ENCODE measurements at regions not wholly inside any gene's neighbourhood (a gene's known extent, or its start where the extent isn't known, plus 50 kb on each side); places are given as distances from the start of the nearest gene placed in this dataset.

GRCh38 chr2:217517402-217517801 is 485.4 kb downstream of the TNS1 start:
- no peak overlapping the region for H3K4me3 Mint-ChIP-seq
- no peak overlapping the region for H3K27ac Mint-ChIP-seq
- ChIA-PET POLR2A (no interaction called here), CTCF (no interaction called here)
- H3K36me3 Mint-ChIP-seq = no peaks in the 10 kb centered on the region
- H3K4me1 Mint-ChIP-seq (ENCODE audit: low read depth) = peaks cover 5% of the 10 kb centered on the region
- H3K9me3 Mint-ChIP-seq = no peaks in the 10 kb centered on the region
- DNase-seq = no peak
- intact Hi-C loops (cut with micrococcal nuclease) = no loop called here
- no peaks in the 10 kb centered on the region for H3K27me3 Mint-ChIP-seq

DNA sequence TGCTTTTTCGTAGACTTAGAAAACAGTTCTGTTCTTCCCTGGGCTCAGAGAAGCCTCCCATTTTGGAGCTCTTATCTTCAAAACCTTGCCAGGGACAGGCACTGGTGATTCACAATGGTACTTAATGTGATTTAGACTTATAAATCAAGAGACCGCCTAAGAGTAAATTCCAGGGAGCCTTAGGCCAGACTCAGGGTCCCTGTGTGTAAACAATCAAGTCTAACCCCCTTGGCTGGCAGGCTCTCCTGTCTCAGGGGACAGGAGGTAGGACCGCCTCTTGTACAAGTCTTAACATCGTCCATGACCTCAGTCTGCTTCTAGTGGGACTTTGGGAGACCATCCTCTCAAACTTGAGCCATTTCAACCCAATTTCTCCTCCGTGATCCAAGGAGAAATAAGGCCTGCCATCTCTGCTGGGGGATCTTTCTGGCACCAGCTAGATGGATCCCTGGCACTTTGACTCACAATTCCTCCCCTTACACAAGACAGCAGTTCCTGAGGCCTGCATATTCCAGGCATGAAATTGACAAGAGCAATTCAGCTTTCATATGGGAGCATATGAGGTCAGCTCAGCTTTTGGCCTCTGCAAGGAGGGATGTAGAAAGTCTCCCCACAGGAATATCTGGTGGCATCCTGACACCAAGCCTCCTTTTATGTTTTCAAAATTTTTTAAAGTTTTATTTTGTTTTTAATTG is 487.0 kb downstream of the TNS1 start:
- CTCF ChIA-PET = no interaction called here
- no peaks in the 10 kb centered on the region for H3K27me3 Mint-ChIP-seq
- intact Hi-C loops (cut with micrococcal nuclease) = no loop called here
- no peak for DNase-seq
- POLR2A ChIA-PET = no interaction called here
- no peaks in the 10 kb centered on the region for H3K36me3 Mint-ChIP-seq
- H3K9me3 Mint-ChIP-seq = no peaks in the 10 kb centered on the region
- no peak overlapping the region for H3K27ac Mint-ChIP-seq
- no peak overlapping the region for H3K4me3 Mint-ChIP-seq
- H3K4me1 Mint-ChIP-seq (ENCODE audit: low read depth) = peaks cover 5% of the 10 kb centered on the region

- POLR2A ChIA-PET = no interaction called here
- intact Hi-C loops (cut with micrococcal nuclease) = loop anchor here (5.0 kb wide), 1 partner anchor 199 kb away; no protein-coding TSS in a partner anchor
- H3K4me1 Mint-ChIP-seq (ENCODE audit: low read depth) = peaks cover 5% of the 10 kb centered on the region
- H3K27ac Mint-ChIP-seq = no peak overlapping the region
- no peaks in the 10 kb centered on the region for H3K27me3 Mint-ChIP-seq
- no peaks in the 10 kb centered on the region for H3K9me3 Mint-ChIP-seq
- no peak for DNase-seq
- H3K4me3 Mint-ChIP-seq = no peak overlapping the region
- no peaks in the 10 kb centered on the region for H3K36me3 Mint-ChIP-seq
- CTCF ChIA-PET = no interaction called here
Observed at GRCh38 chr2:217513258-217513657, 489.5 kb downstream of the TNS1 start.

DNA sequence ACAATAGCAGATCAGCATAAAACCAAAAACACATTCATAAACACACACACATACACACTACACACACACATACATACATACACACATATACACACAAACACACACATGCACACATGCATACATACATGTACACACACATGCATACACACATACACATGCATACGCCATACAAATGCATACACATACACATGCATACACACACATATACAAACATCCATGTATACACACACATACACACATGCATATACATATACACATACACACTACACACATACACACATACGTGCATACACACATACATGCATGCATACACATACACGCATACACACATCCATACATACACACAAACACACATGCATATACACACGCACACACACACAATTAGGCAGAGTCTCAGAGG is 490.1 kb downstream of the TNS1 start:
- intact Hi-C loops (cut with micrococcal nuclease) = loop anchor here (5.0 kb wide), 1 partner anchor 200 kb away; no protein-coding TSS in a partner anchor
- ChIA-PET POLR2A (no interaction called here), CTCF (no interaction called here)
- Mint-ChIP-seq H3K9me3 (no peaks in the 10 kb centered on the region), H3K27ac (no peak overlapping the region), H3K4me1 (ENCODE audit: low read depth) (peaks cover 5% of the 10 kb centered on the region), H3K27me3 (no peaks in the 10 kb centered on the region), H3K36me3 (no peaks in the 10 kb centered on the region), H3K4me3 (no peak overlapping the region)
- DNase-seq = no peak

GRCh38 chr2:217512259-217512658 is 490.5 kb downstream of the TNS1 start:
- Mint-ChIP-seq H3K27ac (no peak overlapping the region), H3K4me3 (no peak overlapping the region), H3K27me3 (no peaks in the 10 kb centered on the region), H3K4me1 (ENCODE audit: low read depth) (peaks cover 5% of the 10 kb centered on the region), H3K9me3 (no peaks in the 10 kb centered on the region), H3K36me3 (no peaks in the 10 kb centered on the region)
- ChIA-PET CTCF (interaction anchor here (1.0 to 2.0 kb wide), 2 partner anchors 813 to 993 kb away, joined by 4 to 7 read pairs; no protein-coding TSS in a partner anchor), POLR2A (no interaction called here)
- intact Hi-C loops (cut with micrococcal nuclease) = loop anchor here (5.0 kb wide), 1 partner anchor 200 kb away; no protein-coding TSS in a partner anchor
- no peak for DNase-seq

- POLR2A ChIA-PET = no interaction called here
- intact Hi-C loops (cut with micrococcal nuclease) = loop anchor here (2.0 to 5.0 kb wide), 2 partner anchors 200 to 813 kb away; no protein-coding TSS in a partner anchor
- CTCF ChIA-PET = interaction anchor here (0.9 to 2.0 kb wide), 3 partner anchors 813 to 992 kb away, joined by 3 to 7 read pairs (median 4); no protein-coding TSS in a partner anchor
- H3K27ac Mint-ChIP-seq = no peak overlapping the region
- H3K27me3 Mint-ChIP-seq = no peaks in the 10 kb centered on the region
- H3K4me3 Mint-ChIP-seq = no peak overlapping the region
- DNase-seq = no peak
- H3K36me3 Mint-ChIP-seq = no peaks in the 10 kb centered on the region
- peaks cover 5% of the 10 kb centered on the region for H3K4me1 Mint-ChIP-seq (ENCODE audit: low read depth)
- no peaks in the 10 kb centered on the region for H3K9me3 Mint-ChIP-seq
Observed at GRCh38 chr2:217511850-217512249, 490.9 kb downstream of the TNS1 start.

- Mint-ChIP-seq H3K4me3 (no peak overlapping the region), H3K4me1 (ENCODE audit: low read depth) (peaks cover 5% of the 10 kb centered on the region), H3K27ac (no peak overlapping the region), H3K36me3 (no peaks in the 10 kb centered on the region), H3K27me3 (no peaks in the 10 kb centered on the region), H3K9me3 (no peaks in the 10 kb centered on the region)
- intact Hi-C loops (cut with micrococcal nuclease) = loop anchor here (1.0 to 5.0 kb wide), 3 partner anchors 201 to 829 kb away; no protein-coding TSS in a partner anchor
- DNase-seq = peak; percentile 44
- CTCF ChIA-PET = interaction anchor here (0.6 to 2.0 kb wide), 13 partner anchors 14 to 844 kb away, joined by 3 to 10 read pairs (median 3); partner anchors contain the start of gene IGFBP5
- POLR2A ChIA-PET = no interaction called here
Observed at GRCh38 chr2:217510771-217511291, 492.0 kb downstream of the TNS1 start.

DNA sequence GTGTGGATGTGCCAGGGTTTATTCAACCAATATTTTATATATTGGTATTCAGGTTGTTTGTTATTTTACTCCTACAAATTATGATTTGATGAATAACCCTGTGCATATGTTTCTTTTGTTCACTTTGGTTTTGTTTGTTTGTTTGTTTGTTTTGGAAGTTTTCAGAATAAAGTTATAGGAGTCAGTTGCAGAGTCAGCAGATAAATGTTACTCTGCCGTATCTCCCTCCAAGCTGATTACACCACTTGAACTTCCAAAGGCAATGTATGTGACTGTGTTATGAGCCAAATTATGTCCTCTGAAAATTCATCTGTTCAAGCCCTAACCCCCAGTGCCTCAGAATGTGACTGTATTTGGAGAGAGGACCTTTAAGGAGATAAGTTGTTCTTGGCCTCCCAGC is 497.5 kb downstream of the TNS1 start:
- intact Hi-C loops (cut with micrococcal nuclease) = no loop called here
- ChIA-PET CTCF (no interaction called here), POLR2A (no interaction called here)
- H3K36me3 Mint-ChIP-seq = no peaks in the 10 kb centered on the region
- no peak overlapping the region for H3K4me3 Mint-ChIP-seq
- H3K27ac Mint-ChIP-seq = no peak overlapping the region
- no peak for DNase-seq
- H3K9me3 Mint-ChIP-seq = no peaks in the 10 kb centered on the region
- no peaks in the 10 kb centered on the region for H3K4me1 Mint-ChIP-seq (ENCODE audit: low read depth)
- H3K27me3 Mint-ChIP-seq = no peaks in the 10 kb centered on the region

DNA sequence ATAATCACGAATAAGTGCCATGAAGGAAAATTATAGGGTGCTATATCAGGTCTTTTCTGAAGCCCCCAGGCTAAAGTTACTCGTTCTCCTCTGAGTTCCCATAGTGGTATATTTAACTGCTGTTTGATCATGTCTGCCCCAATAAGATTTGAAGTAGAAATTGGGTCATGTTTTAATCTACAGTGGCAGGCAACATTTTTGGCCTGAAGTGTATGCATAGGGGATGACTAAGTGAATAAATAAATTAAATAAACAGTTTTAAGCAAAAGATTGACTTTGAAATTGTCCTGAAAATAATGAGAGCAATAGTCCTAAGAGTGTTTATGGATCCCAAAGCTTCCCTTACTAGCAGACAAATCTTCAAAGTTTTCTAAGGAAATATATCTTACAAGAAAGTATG is 500.9 kb downstream of the TNS1 start:
- no peaks in the 10 kb centered on the region for H3K27me3 Mint-ChIP-seq
- POLR2A ChIA-PET = no interaction called here
- H3K4me3 Mint-ChIP-seq = no peak overlapping the region
- no peaks in the 10 kb centered on the region for H3K9me3 Mint-ChIP-seq
- no peaks in the 10 kb centered on the region for H3K4me1 Mint-ChIP-seq (ENCODE audit: low read depth)
- no peak for DNase-seq
- no peak overlapping the region for H3K27ac Mint-ChIP-seq
- CTCF ChIA-PET = no interaction called here
- H3K36me3 Mint-ChIP-seq = no peaks in the 10 kb centered on the region
- intact Hi-C loops (cut with micrococcal nuclease) = no loop called here

GRCh38 chr2:217497843-217498377 is 504.9 kb downstream of the TNS1 start:
- no peaks in the 10 kb centered on the region for H3K27me3 Mint-ChIP-seq
- H3K4me3 Mint-ChIP-seq = no peak overlapping the region
- ChIA-PET CTCF (no interaction called here), POLR2A (no interaction called here)
- no peaks in the 10 kb centered on the region for H3K36me3 Mint-ChIP-seq
- no peak overlapping the region for H3K27ac Mint-ChIP-seq
- intact Hi-C loops (cut with micrococcal nuclease) = no loop called here
- H3K9me3 Mint-ChIP-seq = peaks cover 5% of the 10 kb centered on the region
- DNase-seq = no peak
- H3K4me1 Mint-ChIP-seq (ENCODE audit: low read depth) = no peaks in the 10 kb centered on the region

DNA sequence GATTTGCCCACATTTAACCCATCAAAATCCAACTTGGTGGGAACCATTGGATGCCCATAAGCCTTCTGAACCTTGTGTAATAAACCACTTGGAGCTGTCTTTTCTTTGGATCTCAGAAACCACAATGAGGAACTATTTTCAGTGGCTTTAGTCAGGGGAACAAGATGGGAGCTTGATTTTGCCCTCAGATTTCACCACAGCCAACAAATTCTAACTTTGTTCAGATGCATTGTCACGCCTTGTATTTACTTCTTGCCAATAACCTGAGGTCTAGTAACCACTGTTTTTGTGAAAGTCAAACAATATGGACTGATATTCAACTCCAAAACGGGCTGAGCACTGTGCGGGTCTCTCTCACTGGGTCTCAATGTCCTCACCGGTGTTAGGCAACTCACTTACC is 508.2 kb downstream of the TNS1 start:
- H3K4me3 Mint-ChIP-seq = no peak overlapping the region
- intact Hi-C loops (cut with micrococcal nuclease) = no loop called here
- POLR2A ChIA-PET = no interaction called here
- CTCF ChIA-PET = no interaction called here
- H3K36me3 Mint-ChIP-seq = no peaks in the 10 kb centered on the region
- H3K27ac Mint-ChIP-seq = no peak overlapping the region
- H3K9me3 Mint-ChIP-seq = peaks cover 5% of the 10 kb centered on the region
- no peaks in the 10 kb centered on the region for H3K4me1 Mint-ChIP-seq (ENCODE audit: low read depth)
- DNase-seq = no peak
- no peaks in the 10 kb centered on the region for H3K27me3 Mint-ChIP-seq

DNA sequence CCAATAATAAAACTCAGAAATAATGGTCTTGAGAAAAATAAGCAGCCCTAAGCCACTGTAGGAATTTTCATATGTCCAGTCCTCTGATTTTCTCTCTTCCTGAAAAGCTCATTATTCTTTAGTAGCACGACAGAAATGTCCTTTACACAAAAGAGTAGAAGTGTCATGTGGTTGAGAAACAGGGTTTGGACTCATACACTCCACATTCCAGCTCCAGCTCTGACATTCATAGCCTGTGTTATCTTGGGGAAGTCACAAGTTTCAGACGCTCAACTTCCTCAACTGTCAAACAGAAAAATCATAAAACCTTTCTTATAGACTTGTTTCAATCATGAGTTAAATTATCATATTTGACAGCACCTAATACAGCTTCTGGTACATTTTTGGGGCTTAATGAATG is 511.5 kb downstream of the TNS1 start:
- Mint-ChIP-seq H3K4me1 (ENCODE audit: low read depth) (no peaks in the 10 kb centered on the region), H3K9me3 (peaks cover 5% of the 10 kb centered on the region), H3K27ac (no peak overlapping the region), H3K36me3 (no peaks in the 10 kb centered on the region), H3K4me3 (no peak overlapping the region), H3K27me3 (no peaks in the 10 kb centered on the region)
- intact Hi-C loops (cut with micrococcal nuclease) = no loop called here
- POLR2A ChIA-PET = no interaction called here
- DNase-seq = no peak
- CTCF ChIA-PET = no interaction called here

All from activated CD4-positive, alpha-beta memory T cell treated with anti-CD3 and anti-CD28 coated beads for 36 hours (primary cell).